ENCODE measurements at regions not wholly inside any gene's neighbourhood (a gene's known extent, or its start where the extent isn't known, plus 50 kb on each side); places are given as distances from the start of the nearest gene placed in this dataset.

DNA sequence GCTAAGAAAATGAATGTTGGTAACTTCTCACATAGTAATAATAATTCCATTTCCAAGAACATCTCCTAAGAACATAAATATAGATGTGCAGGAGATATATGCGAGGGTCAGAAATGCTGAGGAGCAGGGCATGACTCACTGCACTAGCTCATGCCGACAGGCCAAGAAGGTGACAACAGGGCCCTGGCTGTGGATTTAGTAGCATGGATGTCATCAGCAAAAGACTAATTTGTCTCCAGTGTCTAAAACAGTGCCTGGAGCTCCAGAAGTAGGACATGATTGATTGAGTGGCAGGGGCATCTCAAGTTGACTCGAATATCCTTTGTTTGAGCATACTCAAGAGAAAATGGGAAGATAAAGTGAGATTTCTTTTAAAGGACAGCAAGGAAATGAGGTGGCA is 207.0 kb upstream of the FOXA2 start:
- no peak overlapping the region for H3K4me2 ChIP-seq (ENCODE audit: insufficient read depth, low read length)
- dilution Hi-C loops (cut with MboI; ENCODE audit: extremely low pct_ligation_motif_present, low sequenced_read_pairs), result no loop called here
- H4K20me1 ChIP-seq (replicated peaks; ENCODE audit: control insufficient read depth, extremely low read depth, insufficient read depth, low read length), result no peaks in the 10 kb centered on the region
- DNase-seq (ENCODE audit: low read depth, low spot score) (no peak), FAIRE-seq (no peak)
- no TSS peak for BruUV-seq (replicated peaks)
- TF ChIP-seq, protein P1, sequence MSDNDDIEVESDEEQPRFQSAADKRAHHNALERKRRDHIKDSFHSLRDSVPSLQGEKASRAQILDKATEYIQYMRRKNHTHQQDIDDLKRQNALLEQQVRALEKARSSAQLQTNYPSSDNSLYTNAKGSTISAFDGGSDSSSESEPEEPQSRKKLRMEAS (IDR thresholded peaks at IDR 0.05; ENCODE audit: insufficient read depth, insufficient read length), result no peak
- no peak for TF ChIP-seq GATA2 (IDR thresholded peaks at IDR 0.05; ENCODE audit: insufficient read depth, insufficient read length, low read depth, low read length)
- no peak for TF ChIP-seq EZH2 (IDR thresholded peaks at IDR 0.05; ENCODE audit: borderline replicate concordance, low read depth, low read length, severe bottlenecking)
- no peak for TF ChIP-seq JUN (IDR thresholded peaks at IDR 0.05; ENCODE audit: borderline replicate concordance, insufficient read depth, insufficient read length, low read depth)
- no peak for TF ChIP-seq POLR2AphosphoS5 (IDR thresholded peaks at IDR 0.05; ENCODE audit: insufficient read depth, low read depth, low read length)
- TF ChIP-seq, protein P2, sequence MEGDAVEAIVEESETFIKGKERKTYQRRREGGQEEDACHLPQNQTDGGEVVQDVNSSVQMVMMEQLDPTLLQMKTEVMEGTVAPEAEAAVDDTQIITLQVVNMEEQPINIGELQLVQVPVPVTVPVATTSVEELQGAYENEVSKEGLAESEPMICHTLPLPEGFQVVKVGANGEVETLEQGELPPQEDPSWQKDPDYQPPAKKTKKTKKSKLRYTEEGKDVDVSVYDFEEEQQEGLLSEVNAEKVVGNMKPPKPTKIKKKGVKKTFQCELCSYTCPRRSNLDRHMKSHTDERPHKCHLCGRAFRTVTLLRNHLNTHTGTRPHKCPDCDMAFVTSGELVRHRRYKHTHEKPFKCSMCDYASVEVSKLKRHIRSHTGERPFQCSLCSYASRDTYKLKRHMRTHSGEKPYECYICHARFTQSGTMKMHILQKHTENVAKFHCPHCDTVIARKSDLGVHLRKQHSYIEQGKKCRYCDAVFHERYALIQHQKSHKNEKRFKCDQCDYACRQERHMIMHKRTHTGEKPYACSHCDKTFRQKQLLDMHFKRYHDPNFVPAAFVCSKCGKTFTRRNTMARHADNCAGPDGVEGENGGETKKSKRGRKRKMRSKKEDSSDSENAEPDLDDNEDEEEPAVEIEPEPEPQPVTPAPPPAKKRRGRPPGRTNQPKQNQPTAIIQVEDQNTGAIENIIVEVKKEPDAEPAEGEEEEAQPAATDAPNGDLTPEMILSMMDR (IDR thresholded peaks at IDR 0.05; ENCODE audit: extremely low read depth in 1 of 2, insufficient read depth in 1 of 2, low read depth in 1 of 2, low read length in 2 of 2), result no peak
- TF ChIP-seq POLR2A (IDR thresholded peaks at IDR 0.05; ENCODE audit: low read depth, low read length), result no peak
- no peak for TF ChIP-seq FOS (IDR thresholded peaks at IDR 0.05; ENCODE audit: borderline replicate concordance, insufficient read depth, low read length)
- no peak for TF ChIP-seq MYC (IDR thresholded peaks at IDR 0.05; ENCODE audit: low read depth, low read length)
- no peaks in the 10 kb centered on the region for H3K9me3 ChIP-seq (replicated peaks; ENCODE audit: control insufficient read depth, insufficient read depth, low read length)
- H3K27me3 ChIP-seq (ENCODE audit: control insufficient read depth in 2 of 2, insufficient read depth in 2 of 2, low read length in 2 of 2), result no peaks in the 10 kb centered on the region
- no peak overlapping the region for H2AFZ ChIP-seq (ENCODE audit: low read depth, low read length)
- ChIA-PET POLR2A (no interaction called here), CTCF (interaction anchor here (0.6 to 1.5 kb wide), 3 partner anchors 10 to 448 kb away, joined by 3 read pairs; no protein-coding TSS in a partner anchor)
- no peaks in the 10 kb centered on the region for H3K36me3 ChIP-seq (ENCODE audit: control insufficient read depth in 2 of 2, extremely low read depth in 1 of 2, insufficient read depth in 2 of 2, low read length in 2 of 2)
- intact Hi-C loops (cut with micrococcal nuclease), result loop anchor here (10.0 kb wide), 1 partner anchor 393 kb away; no protein-coding TSS in a partner anchor
- H3K27ac ChIP-seq (ENCODE audit: insufficient read depth, low read depth, low read length), result no peak overlapping the region
- no peak overlapping the region for H3K9ac ChIP-seq (replicated peaks; ENCODE audit: extremely low read depth, insufficient read depth, low read length)
- H3K79me2 ChIP-seq (ENCODE audit: control insufficient read depth, insufficient read depth, low read length), result no peaks in the 10 kb centered on the region
- no peaks in the 10 kb centered on the region for H3K9me1 ChIP-seq (replicated peaks; ENCODE audit: control insufficient read depth, extremely low read depth, insufficient read depth, low read length)
- no peak overlapping the region for H3K4me3 ChIP-seq (replicated peaks in 1 of 3; ENCODE audit: insufficient read depth in 1 of 3, low read depth in 1 of 3, low read length in 3 of 3)
- peaks cover 31% of the 10 kb centered on the region for H3K4me1 ChIP-seq (ENCODE audit: control insufficient read depth, extremely low read depth, insufficient read depth, low read length)

Data from endothelial cell of umbilical vein (primary cell).